SU-DHL-6 (cell line): ENCODE measurements at regions not wholly inside any gene's neighbourhood (a gene's known extent, or its start where the extent isn't known, plus 50 kb on each side); places are given as distances from the start of the nearest gene placed in this dataset.

Source experiments
- H2AFZ ChIP-seq: fragments of 200-600 bp; sonication (generic); 2 replicates; pipeline ENCODE4 v1.6.1; 2014; ENCODE audit warnings: low read depth, mild to moderate bottlenecking, moderate library complexity, mixed read lengths, antibody characterized with exemption, low read length; ENCODE audit not compliant: severe bottlenecking
- H3F3A ChIP-seq: fragments of 200-600 bp; shearing (Covaris generic); 2 replicates; pipeline ENCODE4 v1.6.0; 2016; ENCODE audit warnings: antibody characterized with exemption, mild to moderate bottlenecking; ENCODE audit not compliant: insufficient read depth
- H3K27ac ChIP-seq: fragments of 200-600 bp; sonication (generic); 2 replicates; pipeline ENCODE4 v1.5.1; 2016; ENCODE audit warnings: low read depth, mild to moderate bottlenecking, low read length, moderate library complexity, mixed read lengths
- H3K27me3 ChIP-seq: fragments of 200-600 bp; sonication (generic), shearing (Covaris generic); 2 replicates; pipeline ENCODE4 v1.6.0; 2014; ENCODE audit warnings: mild to moderate bottlenecking, low read length
- H3K36me3 ChIP-seq: fragments of 200-600 bp; sonication (generic); 2 replicates; pipeline ENCODE4 v1.6.1; 2014; ENCODE audit warnings: mild to moderate bottlenecking, low read length, mixed read lengths
- H3K4me2 ChIP-seq: fragments of 300-600, 200-600 bp; shearing (Covaris generic), sonication (generic); 2 replicates; pipeline ENCODE4 v1.6.0; 2014; ENCODE audit warnings: low read length, low read depth, mild to moderate bottlenecking; ENCODE audit not compliant: poor library complexity, severe bottlenecking
- H3K4me3 ChIP-seq: fragments of 200-600 bp; sonication (generic); 2 replicates; pipeline ENCODE4 v1.5.1; 2014; ENCODE audit warnings: antibody characterized with exemption, low read length, mild to moderate bottlenecking, mixed read lengths; ENCODE audit not compliant: insufficient read depth, poor library complexity, severe bottlenecking
- H3K79me2 ChIP-seq: fragments of 200-600 bp; sonication (generic); 2 replicates; pipeline ENCODE4 v1.6.1; 2014; ENCODE audit warnings: mild to moderate bottlenecking, low read length, moderate library complexity; ENCODE audit not compliant: insufficient read depth
- H3K9ac ChIP-seq: fragments of 200-600 bp; sonication (generic); 2 replicates; pipeline ENCODE4 v1.7.0; 2014; ENCODE audit warnings: mild to moderate bottlenecking, low read length
- H3K9me2 ChIP-seq: fragments of 200-600 bp; sonication (generic); replicated peaks from 2 replicates; pipeline ENCODE4 v1.6.1; 2014; ENCODE audit warnings: low read length; ENCODE audit not compliant: insufficient read depth
- H3K9me3 ChIP-seq: fragments of 200-600 bp; sonication (generic); 2 replicates; pipeline ENCODE4 v1.6.1; 2014; ENCODE audit warnings: low read length, mixed read lengths; ENCODE audit not compliant: insufficient read depth
- H4K20me1 ChIP-seq: fragments of 200-600 bp; sonication (generic); 2 replicates; pipeline ENCODE4 v1.6.1; 2014; ENCODE audit warnings: low read depth, mild to moderate bottlenecking, antibody characterized with exemption, low read length, moderate library complexity, mixed read lengths
- EZH2phosphoT487 ChIP-seq: fragments of 200-600 bp; sonication (generic), shearing (Covaris generic); conservative IDR thresholded peaks from 2 replicates; pipeline ENCODE4 v1.6.1; 2018; ENCODE audit warnings: mild to moderate bottlenecking, antibody characterized with exemption, low read length, moderate library complexity, mixed read lengths
- TF ChIP-seq, protein P1 (sequence below): fragments of 200-600 bp; sonication (generic); IDR thresholded peaks from one replicate; pipeline ENCODE4 v1.5.1; 2017; ENCODE audit warnings: antibody characterized with exemption, mild to moderate bottlenecking, low read length, moderate library complexity; ENCODE audit not compliant: insufficient read depth, poor library complexity, severe bottlenecking

DNA sequence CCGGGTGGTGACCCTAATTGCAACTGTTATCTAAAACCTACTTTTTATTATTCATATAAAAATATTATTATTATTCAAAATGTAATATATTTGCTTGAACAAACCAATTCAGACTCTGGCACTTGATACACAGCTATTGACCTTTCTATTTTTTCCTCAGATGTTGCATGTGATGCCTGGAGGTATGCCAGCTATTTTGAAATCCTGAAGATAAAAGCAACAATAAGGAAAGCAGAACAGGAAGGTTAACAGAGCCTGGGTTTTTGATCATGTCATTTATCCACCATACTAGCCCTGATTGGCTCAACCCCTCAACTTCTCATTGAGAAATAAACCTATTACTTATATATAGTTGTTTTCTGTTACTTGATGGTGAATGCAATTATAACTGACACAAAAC, 340.9 kb upstream of the KIF2A start:
- TF ChIP-seq EZH2phosphoT487, result no peak
- TF ChIP-seq, protein P1, sequence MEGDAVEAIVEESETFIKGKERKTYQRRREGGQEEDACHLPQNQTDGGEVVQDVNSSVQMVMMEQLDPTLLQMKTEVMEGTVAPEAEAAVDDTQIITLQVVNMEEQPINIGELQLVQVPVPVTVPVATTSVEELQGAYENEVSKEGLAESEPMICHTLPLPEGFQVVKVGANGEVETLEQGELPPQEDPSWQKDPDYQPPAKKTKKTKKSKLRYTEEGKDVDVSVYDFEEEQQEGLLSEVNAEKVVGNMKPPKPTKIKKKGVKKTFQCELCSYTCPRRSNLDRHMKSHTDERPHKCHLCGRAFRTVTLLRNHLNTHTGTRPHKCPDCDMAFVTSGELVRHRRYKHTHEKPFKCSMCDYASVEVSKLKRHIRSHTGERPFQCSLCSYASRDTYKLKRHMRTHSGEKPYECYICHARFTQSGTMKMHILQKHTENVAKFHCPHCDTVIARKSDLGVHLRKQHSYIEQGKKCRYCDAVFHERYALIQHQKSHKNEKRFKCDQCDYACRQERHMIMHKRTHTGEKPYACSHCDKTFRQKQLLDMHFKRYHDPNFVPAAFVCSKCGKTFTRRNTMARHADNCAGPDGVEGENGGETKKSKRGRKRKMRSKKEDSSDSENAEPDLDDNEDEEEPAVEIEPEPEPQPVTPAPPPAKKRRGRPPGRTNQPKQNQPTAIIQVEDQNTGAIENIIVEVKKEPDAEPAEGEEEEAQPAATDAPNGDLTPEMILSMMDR, result no peak
- H3K27ac ChIP-seq, result no peak overlapping the region
- no peaks in the 10 kb centered on the region for H3K36me3 ChIP-seq
- no peaks in the 10 kb centered on the region for H3K9me3 ChIP-seq
- no peaks in the 10 kb centered on the region for H4K20me1 ChIP-seq
- no peak overlapping the region for H3K4me2 ChIP-seq
- H3K4me3 ChIP-seq, result no peak overlapping the region
- no peaks in the 10 kb centered on the region for H3K27me3 ChIP-seq
- H3K9me2 ChIP-seq, result no peaks in the 10 kb centered on the region
- no peak overlapping the region for H2AFZ ChIP-seq
- H3F3A ChIP-seq, result no peaks in the 10 kb centered on the region
- H3K9ac ChIP-seq, result no peak overlapping the region
- no peaks in the 10 kb centered on the region for H3K79me2 ChIP-seq

DNA sequence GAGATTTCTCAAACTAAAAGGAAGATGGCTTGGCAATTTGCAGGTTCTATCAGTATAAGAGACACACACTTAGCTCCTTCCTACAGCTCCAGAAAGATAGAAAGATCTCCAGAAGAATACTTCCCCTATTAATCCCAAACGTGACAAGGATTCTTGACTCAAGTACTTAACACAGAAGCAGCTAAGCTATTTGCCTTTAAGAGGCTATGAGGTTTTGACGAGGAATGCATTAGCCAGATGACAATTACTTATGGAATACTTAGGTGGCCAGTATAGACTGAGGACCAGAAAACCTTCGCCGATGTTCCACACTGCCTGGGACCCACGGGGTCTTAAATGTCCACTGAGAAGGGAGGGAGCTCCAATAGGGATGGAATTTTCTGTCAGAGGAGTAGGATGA, 340.5 kb upstream of the KIF2A start:
- Histone ChIP-seq H3K36me3 (no peaks in the 10 kb centered on the region), H3K4me2 (no peak overlapping the region), H2AFZ (no peak overlapping the region), H3K27me3 (no peaks in the 10 kb centered on the region), H3K4me3 (no peak overlapping the region), H3K79me2 (no peaks in the 10 kb centered on the region), H3K27ac (no peak overlapping the region), H4K20me1 (no peaks in the 10 kb centered on the region), H3F3A (no peaks in the 10 kb centered on the region), H3K9me3 (no peaks in the 10 kb centered on the region), H3K9ac (no peak overlapping the region), H3K9me2 (no peaks in the 10 kb centered on the region)
- no peak for TF ChIP-seq EZH2phosphoT487
- TF ChIP-seq, protein P1, result no peak

DNA sequence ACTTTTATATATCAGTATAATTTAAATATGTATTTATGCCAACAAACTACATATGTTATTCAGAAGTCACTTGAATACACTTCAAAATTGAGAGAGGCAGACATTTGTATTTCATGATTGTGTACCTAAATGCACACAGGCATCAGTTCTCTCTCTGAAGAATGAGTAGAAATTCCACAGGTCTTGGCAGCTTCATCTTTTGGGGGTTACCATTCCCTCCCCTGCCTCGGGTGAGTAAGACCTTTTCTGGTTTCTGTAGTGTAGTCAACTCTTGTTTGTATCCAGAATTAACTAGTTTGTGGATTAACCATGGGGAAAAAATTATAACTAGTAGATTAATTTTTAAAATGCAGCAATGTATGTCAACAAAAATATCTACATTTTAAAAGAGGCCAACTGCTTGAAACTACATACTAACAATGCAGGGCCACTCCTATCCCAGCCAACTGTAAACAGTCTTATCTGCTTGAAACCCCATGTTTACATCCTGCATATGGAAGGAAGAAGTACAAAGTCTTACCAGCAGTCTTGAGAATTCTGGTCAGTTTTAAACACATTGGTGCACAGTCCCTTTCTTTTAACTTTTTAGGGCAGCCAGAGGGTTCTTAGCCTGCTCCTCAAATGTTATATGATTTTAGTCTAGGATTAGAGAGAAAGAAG, 339.6 kb upstream of the KIF2A start:
- Histone ChIP-seq H3K27ac (no peak overlapping the region), H3K27me3 (no peaks in the 10 kb centered on the region), H4K20me1 (no peaks in the 10 kb centered on the region), H3K9me2 (no peaks in the 10 kb centered on the region), H3K9ac (no peak overlapping the region), H3K4me2 (no peak overlapping the region), H3F3A (no peaks in the 10 kb centered on the region), H3K79me2 (no peaks in the 10 kb centered on the region), H3K9me3 (no peaks in the 10 kb centered on the region), H3K36me3 (no peaks in the 10 kb centered on the region), H2AFZ (no peak overlapping the region), H3K4me3 (no peak overlapping the region)
- TF ChIP-seq EZH2phosphoT487, result no peak
- TF ChIP-seq, protein P1, result no peak
